ENCODE measurements at regions not wholly inside any gene's neighbourhood (a gene's known extent, or its start where the extent isn't known, plus 50 kb on each side); places are given as distances from the start of the nearest gene placed in this dataset.

DNA sequence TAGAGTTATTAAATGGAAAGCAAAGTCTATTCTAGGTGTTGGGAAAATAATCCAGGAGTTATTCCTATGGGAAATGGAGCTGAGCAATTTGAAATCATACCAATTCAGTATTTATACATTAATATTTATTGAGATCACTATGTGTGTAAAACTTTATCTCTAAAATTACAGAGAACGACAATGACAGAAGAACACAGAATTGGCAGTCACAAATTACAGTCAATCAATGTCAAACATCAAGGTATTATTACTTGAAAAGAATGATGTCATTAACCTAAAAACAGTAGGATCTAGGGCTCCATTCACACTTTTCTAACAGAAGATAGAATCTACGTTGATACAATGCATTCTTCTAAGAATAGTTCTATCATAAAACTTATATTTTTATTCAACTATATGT is 154.9 kb upstream of the GJE1 start:
- TF ChIP-seq, protein P1, sequence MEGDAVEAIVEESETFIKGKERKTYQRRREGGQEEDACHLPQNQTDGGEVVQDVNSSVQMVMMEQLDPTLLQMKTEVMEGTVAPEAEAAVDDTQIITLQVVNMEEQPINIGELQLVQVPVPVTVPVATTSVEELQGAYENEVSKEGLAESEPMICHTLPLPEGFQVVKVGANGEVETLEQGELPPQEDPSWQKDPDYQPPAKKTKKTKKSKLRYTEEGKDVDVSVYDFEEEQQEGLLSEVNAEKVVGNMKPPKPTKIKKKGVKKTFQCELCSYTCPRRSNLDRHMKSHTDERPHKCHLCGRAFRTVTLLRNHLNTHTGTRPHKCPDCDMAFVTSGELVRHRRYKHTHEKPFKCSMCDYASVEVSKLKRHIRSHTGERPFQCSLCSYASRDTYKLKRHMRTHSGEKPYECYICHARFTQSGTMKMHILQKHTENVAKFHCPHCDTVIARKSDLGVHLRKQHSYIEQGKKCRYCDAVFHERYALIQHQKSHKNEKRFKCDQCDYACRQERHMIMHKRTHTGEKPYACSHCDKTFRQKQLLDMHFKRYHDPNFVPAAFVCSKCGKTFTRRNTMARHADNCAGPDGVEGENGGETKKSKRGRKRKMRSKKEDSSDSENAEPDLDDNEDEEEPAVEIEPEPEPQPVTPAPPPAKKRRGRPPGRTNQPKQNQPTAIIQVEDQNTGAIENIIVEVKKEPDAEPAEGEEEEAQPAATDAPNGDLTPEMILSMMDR (IDR thresholded peaks at IDR 0.05; ENCODE audit: poor library complexity, severe bottlenecking) = no peak
- TF ChIP-seq TAF1 (IDR thresholded peaks at IDR 0.05; ENCODE audit: low read depth) (no peak), POLR2AphosphoS5 (IDR thresholded peaks at IDR 0.05) (peak; percentile 67), EZH2 (IDR thresholded peaks at IDR 0.05; ENCODE audit: borderline replicate concordance, insufficient read depth, low read length, poor library complexity, severe bottlenecking) (no peak)
- TF ChIP-seq, protein P2, sequence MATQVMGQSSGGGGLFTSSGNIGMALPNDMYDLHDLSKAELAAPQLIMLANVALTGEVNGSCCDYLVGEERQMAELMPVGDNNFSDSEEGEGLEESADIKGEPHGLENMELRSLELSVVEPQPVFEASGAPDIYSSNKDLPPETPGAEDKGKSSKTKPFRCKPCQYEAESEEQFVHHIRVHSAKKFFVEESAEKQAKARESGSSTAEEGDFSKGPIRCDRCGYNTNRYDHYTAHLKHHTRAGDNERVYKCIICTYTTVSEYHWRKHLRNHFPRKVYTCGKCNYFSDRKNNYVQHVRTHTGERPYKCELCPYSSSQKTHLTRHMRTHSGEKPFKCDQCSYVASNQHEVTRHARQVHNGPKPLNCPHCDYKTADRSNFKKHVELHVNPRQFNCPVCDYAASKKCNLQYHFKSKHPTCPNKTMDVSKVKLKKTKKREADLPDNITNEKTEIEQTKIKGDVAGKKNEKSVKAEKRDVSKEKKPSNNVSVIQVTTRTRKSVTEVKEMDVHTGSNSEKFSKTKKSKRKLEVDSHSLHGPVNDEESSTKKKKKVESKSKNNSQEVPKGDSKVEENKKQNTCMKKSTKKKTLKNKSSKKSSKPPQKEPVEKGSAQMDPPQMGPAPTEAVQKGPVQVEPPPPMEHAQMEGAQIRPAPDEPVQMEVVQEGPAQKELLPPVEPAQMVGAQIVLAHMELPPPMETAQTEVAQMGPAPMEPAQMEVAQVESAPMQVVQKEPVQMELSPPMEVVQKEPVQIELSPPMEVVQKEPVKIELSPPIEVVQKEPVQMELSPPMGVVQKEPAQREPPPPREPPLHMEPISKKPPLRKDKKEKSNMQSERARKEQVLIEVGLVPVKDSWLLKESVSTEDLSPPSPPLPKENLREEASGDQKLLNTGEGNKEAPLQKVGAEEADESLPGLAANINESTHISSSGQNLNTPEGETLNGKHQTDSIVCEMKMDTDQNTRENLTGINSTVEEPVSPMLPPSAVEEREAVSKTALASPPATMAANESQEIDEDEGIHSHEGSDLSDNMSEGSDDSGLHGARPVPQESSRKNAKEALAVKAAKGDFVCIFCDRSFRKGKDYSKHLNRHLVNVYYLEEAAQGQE (IDR thresholded peaks at IDR 0.05; ENCODE audit: borderline replicate concordance) = no peak

All from neural cell (in vitro differentiated cells).